Parathyroid adenoma (tissue), 2 donors: ENCODE measurements at regions not wholly inside any gene's neighbourhood (a gene's known extent, or its start where the extent isn't known, plus 50 kb on each side); places are given as distances from the start of the nearest gene placed in this dataset.

Experiments used
- H2AFZ ChIP-seq: fragments of 300-600 bp; sonication (generic); one replicate; pipeline ENCODE4 v1.7.0; 2017; ENCODE audit warnings: antibody characterized with exemption, mild to moderate bottlenecking
- H3K27ac ChIP-seq: fragments of 300-600 bp; sonication (generic); one replicate; pipeline ENCODE4 v1.7.0; 2017
- H3K27me3 ChIP-seq: fragments of 300-600 bp; sonication (generic); one replicate; pipeline ENCODE4 v1.7.0; 2017; ENCODE audit warnings: low read length; ENCODE audit not compliant: control insufficient read depth, insufficient read depth
- H3K36me3 ChIP-seq: fragments of 300-600 bp; sonication (generic); one replicate; pipeline ENCODE4 v1.7.0; 2017; ENCODE audit warnings: low read length; ENCODE audit not compliant: control insufficient read depth, insufficient read depth
- H3K4me1 ChIP-seq: fragments of 300-600 bp; sonication (generic); one replicate; pipeline ENCODE4 v1.7.0; 2017; ENCODE audit warnings: control low read depth
- H3K4me2 ChIP-seq: fragments of 300-600 bp; sonication (generic); one replicate; pipeline ENCODE4 v1.7.0; 2017; ENCODE audit warnings: low read length
- H3K4me3 ChIP-seq: fragments of 300-600 bp; sonication (generic); one replicate; pipeline ENCODE4 v1.7.0; 2017; ENCODE audit warnings: low read depth, low read length
- H3K79me2 ChIP-seq: fragments of 300-600 bp; sonication (generic); one replicate; pipeline ENCODE4 v1.7.0; 2017; ENCODE audit warnings: control low read depth
- H3K9ac ChIP-seq: fragments of 300-600 bp; sonication (generic); one replicate; pipeline ENCODE4 v1.7.0; 2017; ENCODE audit warnings: mild to moderate bottlenecking
- H3K9me3 ChIP-seq: fragments of 300-600 bp; sonication (generic); one replicate; pipeline ENCODE4 v1.7.0; 2017; ENCODE audit warnings: low read length; ENCODE audit not compliant: control insufficient read depth
- TF ChIP-seq, protein P1 (sequence below): fragments of 300-600 bp; sonication (generic); IDR thresholded peaks from one replicate; pipeline ENCODE4 v1.7.0; 2017; ENCODE audit warnings: antibody characterized with exemption, mild to moderate bottlenecking
- donor health status: primary hyperparathyroidism.

GRCh38 chr11:128089962-128090361 lies 497.4 kb downstream of the ETS1 start:
- TF ChIP-seq, protein P1, sequence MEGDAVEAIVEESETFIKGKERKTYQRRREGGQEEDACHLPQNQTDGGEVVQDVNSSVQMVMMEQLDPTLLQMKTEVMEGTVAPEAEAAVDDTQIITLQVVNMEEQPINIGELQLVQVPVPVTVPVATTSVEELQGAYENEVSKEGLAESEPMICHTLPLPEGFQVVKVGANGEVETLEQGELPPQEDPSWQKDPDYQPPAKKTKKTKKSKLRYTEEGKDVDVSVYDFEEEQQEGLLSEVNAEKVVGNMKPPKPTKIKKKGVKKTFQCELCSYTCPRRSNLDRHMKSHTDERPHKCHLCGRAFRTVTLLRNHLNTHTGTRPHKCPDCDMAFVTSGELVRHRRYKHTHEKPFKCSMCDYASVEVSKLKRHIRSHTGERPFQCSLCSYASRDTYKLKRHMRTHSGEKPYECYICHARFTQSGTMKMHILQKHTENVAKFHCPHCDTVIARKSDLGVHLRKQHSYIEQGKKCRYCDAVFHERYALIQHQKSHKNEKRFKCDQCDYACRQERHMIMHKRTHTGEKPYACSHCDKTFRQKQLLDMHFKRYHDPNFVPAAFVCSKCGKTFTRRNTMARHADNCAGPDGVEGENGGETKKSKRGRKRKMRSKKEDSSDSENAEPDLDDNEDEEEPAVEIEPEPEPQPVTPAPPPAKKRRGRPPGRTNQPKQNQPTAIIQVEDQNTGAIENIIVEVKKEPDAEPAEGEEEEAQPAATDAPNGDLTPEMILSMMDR: no peak
- Histone ChIP-seq H3K4me2 (no peak overlapping the region), H3K27ac (no peak overlapping the region), H3K27me3 (no peaks in the 10 kb centered on the region), H2AFZ (no peak overlapping the region), H3K9ac (no peak overlapping the region), H3K9me3 (no peaks in the 10 kb centered on the region), H3K4me1 (no peaks in the 10 kb centered on the region), H3K79me2 (no peaks in the 10 kb centered on the region), H3K4me3 (no peak overlapping the region), H3K36me3 (no peaks in the 10 kb centered on the region)

GRCh38 chr11:128086794-128087193 lies 500.6 kb downstream of the ETS1 start:
- H3K36me3 ChIP-seq: no peaks in the 10 kb centered on the region
- H3K27ac ChIP-seq: no peak overlapping the region
- H3K4me3 ChIP-seq: no peak overlapping the region
- H3K27me3 ChIP-seq: no peaks in the 10 kb centered on the region
- no peak overlapping the region for H3K9ac ChIP-seq
- no peaks in the 10 kb centered on the region for H3K79me2 ChIP-seq
- no peak overlapping the region for H2AFZ ChIP-seq
- TF ChIP-seq, protein P1: no peak
- H3K4me1 ChIP-seq: no peaks in the 10 kb centered on the region
- no peaks in the 10 kb centered on the region for H3K9me3 ChIP-seq
- no peak overlapping the region for H3K4me2 ChIP-seq

GRCh38 chr11:128085276-128085675 lies 502.1 kb downstream of the ETS1 start:
- no peaks in the 10 kb centered on the region for H3K27me3 ChIP-seq
- H3K4me1 ChIP-seq: no peaks in the 10 kb centered on the region
- H3K36me3 ChIP-seq: no peaks in the 10 kb centered on the region
- H3K27ac ChIP-seq: no peak overlapping the region
- no peaks in the 10 kb centered on the region for H3K79me2 ChIP-seq
- no peak overlapping the region for H3K4me3 ChIP-seq
- no peak overlapping the region for H3K4me2 ChIP-seq
- no peak overlapping the region for H2AFZ ChIP-seq
- TF ChIP-seq, protein P1: no peak
- H3K9me3 ChIP-seq: no peaks in the 10 kb centered on the region
- no peak overlapping the region for H3K9ac ChIP-seq

DNA sequence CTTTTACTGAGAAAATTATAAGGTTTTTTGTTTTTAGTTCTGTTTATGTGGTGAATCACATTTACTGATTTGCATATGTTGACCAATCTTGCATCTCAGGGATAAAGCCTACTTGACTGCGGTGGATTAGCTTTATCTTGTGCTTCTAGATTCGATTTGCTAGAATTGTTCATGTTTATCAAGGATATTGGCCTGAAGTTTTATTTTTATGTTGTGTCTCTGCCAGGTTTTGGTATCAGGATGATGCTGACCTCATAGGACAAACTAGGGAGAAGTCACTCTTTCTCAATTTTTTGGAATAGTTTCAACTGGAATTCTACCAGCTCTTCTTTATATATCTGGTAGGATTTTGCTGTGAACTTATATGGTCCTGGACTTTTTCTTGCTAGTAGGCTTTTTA lies 504.8 kb downstream of the ETS1 start:
- Histone ChIP-seq H3K9me3 (no peaks in the 10 kb centered on the region), H3K4me2 (no peak overlapping the region), H3K36me3 (no peaks in the 10 kb centered on the region), H3K4me1 (no peaks in the 10 kb centered on the region), H2AFZ (no peak overlapping the region), H3K9ac (no peak overlapping the region), H3K79me2 (no peaks in the 10 kb centered on the region), H3K4me3 (no peak overlapping the region), H3K27ac (no peak overlapping the region), H3K27me3 (no peaks in the 10 kb centered on the region)
- TF ChIP-seq, protein P1: no peak

- no peak overlapping the region for H3K27ac ChIP-seq
- TF ChIP-seq, protein P1: no peak
- H3K36me3 ChIP-seq: no peaks in the 10 kb centered on the region
Measured at GRCh38 chr11:128069665-128070064, 517.7 kb downstream of the ETS1 start.

More at GRCh38 chr11:128069665-128070064, 517.7 kb downstream of the ETS1 start:
- H2AFZ ChIP-seq: no peak overlapping the region
- H3K27me3 ChIP-seq: no peaks in the 10 kb centered on the region
- H3K9me3 ChIP-seq: no peaks in the 10 kb centered on the region
- H3K4me1 ChIP-seq: no peaks in the 10 kb centered on the region
- H3K9ac ChIP-seq: no peak overlapping the region
- no peak overlapping the region for H3K4me2 ChIP-seq
- no peak overlapping the region for H3K4me3 ChIP-seq
- H3K79me2 ChIP-seq: no peaks in the 10 kb centered on the region
